ENCODE measurements at regions not wholly inside any gene's neighbourhood (a gene's known extent, or its start where the extent isn't known, plus 50 kb on each side); places are given as distances from the start of the nearest gene placed in this dataset.

GRCh38 chr18:38868757-38869156 lies 1303.2 kb upstream of the CELF4 start:
- H3K9ac ChIP-seq (replicated peaks in 1 of 4; ENCODE audit: extremely low read depth in 1 of 4, low read depth in 3 of 4, low read length in 3 of 4), result no peak overlapping the region
- H4K8ac ChIP-seq (ENCODE audit: extremely low read depth, insufficient read depth, low read length), result no peak overlapping the region
- H3K27ac ChIP-seq (ENCODE audit: low read depth, low read length), result no peak overlapping the region
- ChIA-PET POLR2A (ENCODE audit: partially characterized antibody) (no interaction called here), CTCF (ENCODE audit: partially characterized antibody) (interaction anchor here (0.6 to 3.1 kb wide), 7 partner anchors 11 to 298 kb away, joined by 3 to 9 read pairs (median 4); no protein-coding TSS in a partner anchor)
- no peaks in the 10 kb centered on the region for H3K36me3 ChIP-seq (ENCODE audit: control insufficient read depth in 2 of 4, insufficient read depth in 4 of 4, low read length in 3 of 4)
- H4K20me1 ChIP-seq (replicated peaks in 1 of 2; ENCODE audit: control insufficient read depth in 1 of 2, insufficient read depth in 2 of 2, low read length in 2 of 2), result no peaks in the 10 kb centered on the region
- H3K4me2 ChIP-seq (ENCODE audit: insufficient read depth in 1 of 2, low read depth in 2 of 2, low read length in 2 of 2), result no peak overlapping the region
- no peaks in the 10 kb centered on the region for H3K79me2 ChIP-seq (ENCODE audit: control insufficient read depth in 1 of 2, insufficient read depth in 2 of 2, low read length in 2 of 2)
- no peak overlapping the region for H3K56ac ChIP-seq (replicated peaks; ENCODE audit: insufficient read length, low read depth, low read length)
- no peaks in the 10 kb centered on the region for H3K27me3 ChIP-seq (replicated peaks in 1 of 4; ENCODE audit: control insufficient read depth in 3 of 4, extremely low read depth in 1 of 4, insufficient read depth in 3 of 4, low read length in 3 of 4)
- H4K91ac ChIP-seq (replicated peaks; ENCODE audit: insufficient read length, low read length), result peak overlapping the region; percentile 13
- no peak overlapping the region for H2BK5ac ChIP-seq (ENCODE audit: low read depth, low read length)
- DNase-seq (ENCODE audit: low read depth in 1 of 2, low spot score in 2 of 2), result no peak
- no peak overlapping the region for H3K23ac ChIP-seq (ENCODE audit: insufficient read length)
- H3K4ac ChIP-seq (replicated peaks; ENCODE audit: insufficient read length, low read depth, low read length), result no peak overlapping the region
- H3K4me1 ChIP-seq (replicated peaks in 1 of 4; ENCODE audit: control insufficient read depth in 3 of 4, insufficient read depth in 4 of 4, low read length in 3 of 4), result no peaks in the 10 kb centered on the region
- no peaks in the 10 kb centered on the region for H3K23me2 ChIP-seq (ENCODE audit: low read depth, low read length)
- H3K4me3 ChIP-seq (ENCODE audit: extremely low read depth in 1 of 4, insufficient read depth in 2 of 4, low read depth in 3 of 4, low read length in 4 of 4), result no peak overlapping the region
- no peak overlapping the region for H2AK5ac ChIP-seq (ENCODE audit: low read depth, low read length)
- 0 out of 2 replicates have a peak overlapping the region, but pooled peaks have one; percentile 46 for H2BK12ac ChIP-seq (ENCODE audit: low read depth, low read length)
- no peak overlapping the region for H2BK20ac ChIP-seq (ENCODE audit: low read length)
- no peak overlapping the region for H3K14ac ChIP-seq (ENCODE audit: insufficient read length)
- no peak overlapping the region for H4K5ac ChIP-seq (ENCODE audit: insufficient read length, low read depth, low read length)
- H2BK15ac ChIP-seq (ENCODE audit: low read length), result no peak overlapping the region
- no peak overlapping the region for H2BK120ac ChIP-seq (replicated peaks; ENCODE audit: low read depth, low read length)
- FAIRE-seq, result no peak
- H2AFZ ChIP-seq (ENCODE audit: low read length), result 0 out of 2 replicates have a peak overlapping the region, but pooled peaks have one; percentile 57
- no peaks in the 10 kb centered on the region for H3K9me3 ChIP-seq (ENCODE audit: insufficient read depth in 2 of 2, low read depth in 1 of 2, low read length in 1 of 2)
- WGBS, 2 experiments (ENCODE audit: extremely low coverage in 1 of 2, insufficient coverage in 1 of 2, insufficient read length in 1 of 2, insufficient replicate concordance in 2 of 2, low coverage in 1 of 2, low lambda C conversion rate in 2 of 2, missing lambda C conversion rate in 1 of 2), result 85% methylated on average over 2 of the region's 2 CpGs; no CpG with 5 or more reads in 1 of the 2 experiments
- no peaks in the 10 kb centered on the region for H3K79me1 ChIP-seq (ENCODE audit: low read depth, low read length)
- H3K18ac ChIP-seq (ENCODE audit: extremely low read depth, low read length), result no peak overlapping the region
- TF ChIP-seq, protein P1, sequence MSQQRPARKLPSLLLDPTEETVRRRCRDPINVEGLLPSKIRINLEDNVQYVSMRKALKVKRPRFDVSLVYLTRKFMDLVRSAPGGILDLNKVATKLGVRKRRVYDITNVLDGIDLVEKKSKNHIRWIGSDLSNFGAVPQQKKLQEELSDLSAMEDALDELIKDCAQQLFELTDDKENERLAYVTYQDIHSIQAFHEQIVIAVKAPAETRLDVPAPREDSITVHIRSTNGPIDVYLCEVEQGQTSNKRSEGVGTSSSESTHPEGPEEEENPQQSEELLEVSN (IDR thresholded peaks at IDR 0.05), result no peak

All from H1 (cell line).